ENCODE measurements at regions not wholly inside any gene's neighbourhood (a gene's known extent, or its start where the extent isn't known, plus 50 kb on each side); places are given as distances from the start of the nearest gene placed in this dataset.

DNA sequence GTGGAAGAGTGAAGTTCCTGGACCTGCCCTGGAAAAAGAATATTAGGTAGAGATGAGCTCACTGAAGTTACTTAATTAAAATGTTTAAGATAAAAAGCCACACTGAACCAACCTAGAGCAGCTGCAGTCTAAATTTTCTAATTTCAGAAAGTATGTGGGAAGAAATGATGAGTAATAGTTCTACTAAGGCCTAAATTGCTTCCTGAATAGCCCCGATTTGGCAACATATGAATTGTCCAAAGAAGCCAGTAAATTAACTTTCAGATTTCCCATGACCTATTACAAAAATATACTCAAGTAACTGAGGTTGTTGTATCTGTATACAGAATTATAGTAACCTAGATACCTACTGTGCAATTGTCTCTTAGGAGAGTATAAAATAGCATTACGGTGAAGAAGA, 312.6 kb downstream of the IPMK start:
- TF ChIP-seq CTCF (conservative IDR thresholded peaks at IDR 0.05; ENCODE audit: low read length) (no peak), EZH2phosphoT487 (IDR thresholded peaks at IDR 0.05; ENCODE audit: borderline replicate concordance, low read depth, low read length) (no peak)
